Subcutaneous abdominal adipose tissue (tissue), 5 donors: ENCODE measurements at regions not wholly inside any gene's neighbourhood (a gene's known extent, or its start where the extent isn't known, plus 50 kb on each side); places are given as distances from the start of the nearest gene placed in this dataset.
"Not testable (repeated sequence)": the region's sequence is repeated elsewhere in the genome, so short reads cannot be mapped to it uniquely, and the experiment has no call there.

Experiments used
- H3K27ac ChIP-seq: one replicate; pipeline ENCODE4 v1.7.0; 2013; ENCODE audit warnings: low read depth, mild to moderate bottlenecking, inconsistent platforms, low read length, moderate library complexity
- H3K27me3 ChIP-seq, 5 donors: one replicate each; pipeline ENCODE4 v1.7.0; 2013; ENCODE audit warnings: low read length in 5 of 5, inconsistent platforms in 1 of 5; ENCODE audit not compliant: control insufficient read depth in 5 of 5, insufficient read depth in 4 of 5
- H3K36me3 ChIP-seq, 5 donors: one replicate each; pipeline ENCODE4 v1.7.0; 2013; ENCODE audit warnings: low read length in 5 of 5; ENCODE audit not compliant: control insufficient read depth in 5 of 5, insufficient read depth in 5 of 5
- H3K4me1 ChIP-seq, 5 donors: one replicate each; pipeline ENCODE4 v1.7.0; 2013; ENCODE audit warnings: low read length in 5 of 5, mild to moderate bottlenecking in 3 of 5, moderate library complexity in 1 of 5; ENCODE audit not compliant: control insufficient read depth in 5 of 5, insufficient read depth in 5 of 5
- H3K4me3 ChIP-seq, 5 donors: one replicate each; pipeline ENCODE4 v1.7.0; 2013; ENCODE audit warnings: low read length in 5 of 5, low read depth in 1 of 5
- H3K9ac ChIP-seq, 5 donors: one replicate each; pipeline ENCODE4 v1.7.0; 2013; ENCODE audit warnings: low read length in 5 of 5, mild to moderate bottlenecking in 4 of 5, moderate library complexity in 3 of 5
- H3K9me3 ChIP-seq, 5 donors: one replicate each; pipeline ENCODE4 v1.7.0; 2013; ENCODE audit warnings: low read length in 5 of 5; ENCODE audit not compliant: control insufficient read depth in 5 of 5
- donor health status: healthy.
- donor health status: healthy.
- donor health status: healthy.
- donor health status: healthy.
- donor health status: healthy.

GRCh38 chr7:91506966-91507365 lies 242.7 kb downstream of the FZD1 start:
- H3K4me3 ChIP-seq, H3K27me3 ChIP-seq, H3K9me3 ChIP-seq, H3K27ac ChIP-seq, H3K4me1 ChIP-seq, H3K36me3 ChIP-seq, H3K9ac ChIP-seq: not testable (repeated sequence)

GRCh38 chr7:91511861-91512260 lies 247.6 kb downstream of the FZD1 start:
- not testable (repeated sequence) for H3K4me1 ChIP-seq, H3K9ac ChIP-seq, H3K27ac ChIP-seq, H3K4me3 ChIP-seq, H3K36me3 ChIP-seq, H3K9me3 ChIP-seq, H3K27me3 ChIP-seq

- Histone ChIP-seq H3K9me3 (no peaks in the 10 kb centered on the region), H3K36me3 (no peaks in the 10 kb centered on the region)
These were observed 248.7 kb downstream of the FZD1 start for GRCh38 chr7:91512958-91513357.

GRCh38 chr7:91514591-91514990 lies 250.4 kb downstream of the FZD1 start:
- Histone ChIP-seq H3K36me3 (no peaks in the 10 kb centered on the region), H3K9me3 (no peaks in the 10 kb centered on the region), H3K27me3 (no peaks in the 10 kb centered on the region), H3K4me1 (no peaks in the 10 kb centered on the region), H3K27ac (no peak overlapping the region), H3K9ac (no peak overlapping the region), H3K4me3 (no peak overlapping the region)

More at GRCh38 chr7:91512958-91513357, 248.7 kb downstream of the FZD1 start:
- H3K4me3 ChIP-seq: no peak overlapping the region
- no peaks in the 10 kb centered on the region for H3K4me1 ChIP-seq
- H3K9ac ChIP-seq: no peak overlapping the region
- H3K27me3 ChIP-seq: no peaks in the 10 kb centered on the region
- no peak overlapping the region for H3K27ac ChIP-seq

- no peaks in the 10 kb centered on the region for H3K4me1 ChIP-seq
- H3K9ac ChIP-seq: no peak overlapping the region
- no peaks in the 10 kb centered on the region for H3K9me3 ChIP-seq
- H3K27ac ChIP-seq: no peak overlapping the region
- H3K36me3 ChIP-seq: no peaks in the 10 kb centered on the region
- H3K27me3 ChIP-seq: no peaks in the 10 kb centered on the region
- H3K4me3 ChIP-seq: no peak overlapping the region
These were observed 251.7 kb downstream of the FZD1 start for GRCh38 chr7:91515961-91516360.

- H3K4me3 ChIP-seq: no peak overlapping the region
- H3K4me1 ChIP-seq: no peaks in the 10 kb centered on the region
- H3K27me3 ChIP-seq: no peaks in the 10 kb centered on the region
- H3K9me3 ChIP-seq: no peaks in the 10 kb centered on the region
- H3K36me3 ChIP-seq: no peaks in the 10 kb centered on the region
- no peak overlapping the region for H3K9ac ChIP-seq
- no peak overlapping the region for H3K27ac ChIP-seq
These were observed 253.1 kb downstream of the FZD1 start for GRCh38 chr7:91517201-91517785.

GRCh38 chr7:91518058-91518457 lies 253.8 kb downstream of the FZD1 start:
- no peaks in the 10 kb centered on the region for H3K27me3 ChIP-seq
- no peaks in the 10 kb centered on the region for H3K36me3 ChIP-seq
- H3K4me1 ChIP-seq: no peaks in the 10 kb centered on the region
- no peaks in the 10 kb centered on the region for H3K9me3 ChIP-seq
- no peak overlapping the region for H3K4me3 ChIP-seq
- H3K27ac ChIP-seq: no peak overlapping the region
- no peak overlapping the region for H3K9ac ChIP-seq

GRCh38 chr7:91519241-91520158 lies 255.3 kb downstream of the FZD1 start:
- H3K4me1 ChIP-seq: no peaks in the 10 kb centered on the region
- H3K9ac ChIP-seq: no peak overlapping the region
- no peak overlapping the region for H3K4me3 ChIP-seq
- H3K36me3 ChIP-seq: no peaks in the 10 kb centered on the region
- no peak overlapping the region for H3K27ac ChIP-seq
- H3K9me3 ChIP-seq: no peaks in the 10 kb centered on the region
- H3K27me3 ChIP-seq: no peaks in the 10 kb centered on the region

- Histone ChIP-seq H3K4me3 (no peak overlapping the region), H3K27ac (no peak overlapping the region), H3K27me3 (no peaks in the 10 kb centered on the region), H3K36me3 (no peaks in the 10 kb centered on the region), H3K9ac (no peak overlapping the region), H3K4me1 (no peaks in the 10 kb centered on the region), H3K9me3 (no peaks in the 10 kb centered on the region)
These were observed 256.4 kb downstream of the FZD1 start for GRCh38 chr7:91520645-91521044.

- H3K27me3 ChIP-seq: no peaks in the 10 kb centered on the region
- no peaks in the 10 kb centered on the region for H3K36me3 ChIP-seq
- no peak overlapping the region for H3K27ac ChIP-seq
- H3K9ac ChIP-seq: no peak overlapping the region
- H3K4me1 ChIP-seq: no peaks in the 10 kb centered on the region
- H3K9me3 ChIP-seq: peaks cover 0 to 5% (median 0%) of the 10 kb centered on the region in 5 donors
- H3K4me3 ChIP-seq: no peak overlapping the region
These were observed 262.2 kb downstream of the FZD1 start for GRCh38 chr7:91526404-91526803.
